Testis (tissue), 2 donors: ENCODE measurements at regions not wholly inside any gene's neighbourhood (a gene's known extent, or its start where the extent isn't known, plus 50 kb on each side); places are given as distances from the start of the nearest gene placed in this dataset.

ENCODE experiments used
- POLR2A ChIP-seq: fragments of 450-650 bp; IDR thresholded peaks from one replicate; pipeline ENCODE4 v1.6.1; 2017; ENCODE audit warnings: antibody characterized with exemption, mild to moderate bottlenecking, moderate library complexity
- TF ChIP-seq, protein P1 (sequence below), 3 experiments: fragments of 450-650 bp in 2 of 3; fragments of 200-600 bp in 1 of 3; sonication (generic) in 1 of 3; IDR thresholded peaks; one replicate each; pipeline ENCODE4 v1.5.1; 2016 to 2019; ENCODE audit warnings: antibody characterized with exemption in 3 of 3, mild to moderate bottlenecking in 2 of 3, moderate library complexity in 1 of 3

DNA sequence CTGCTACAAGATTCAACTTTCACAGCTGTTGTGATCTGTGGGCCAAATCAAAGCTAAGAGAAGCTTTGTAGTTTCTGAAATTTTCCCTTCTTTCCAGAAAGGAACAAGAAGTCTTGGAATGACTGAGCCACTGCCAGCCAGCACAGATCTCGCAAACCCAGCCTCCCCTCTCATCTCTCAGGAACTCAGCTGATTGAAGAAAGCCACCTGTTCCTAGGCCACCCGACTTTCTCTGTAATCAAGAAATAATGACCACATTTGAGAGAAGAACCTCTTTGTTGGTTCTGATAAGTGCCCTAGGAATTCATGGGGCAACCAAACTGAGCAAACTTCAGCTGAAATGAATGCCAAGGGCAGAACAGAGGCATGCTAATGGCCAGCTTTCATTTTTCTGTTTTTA lies 61.7 kb downstream of the HDGFL1 start:
- TF ChIP-seq, protein P1, sequence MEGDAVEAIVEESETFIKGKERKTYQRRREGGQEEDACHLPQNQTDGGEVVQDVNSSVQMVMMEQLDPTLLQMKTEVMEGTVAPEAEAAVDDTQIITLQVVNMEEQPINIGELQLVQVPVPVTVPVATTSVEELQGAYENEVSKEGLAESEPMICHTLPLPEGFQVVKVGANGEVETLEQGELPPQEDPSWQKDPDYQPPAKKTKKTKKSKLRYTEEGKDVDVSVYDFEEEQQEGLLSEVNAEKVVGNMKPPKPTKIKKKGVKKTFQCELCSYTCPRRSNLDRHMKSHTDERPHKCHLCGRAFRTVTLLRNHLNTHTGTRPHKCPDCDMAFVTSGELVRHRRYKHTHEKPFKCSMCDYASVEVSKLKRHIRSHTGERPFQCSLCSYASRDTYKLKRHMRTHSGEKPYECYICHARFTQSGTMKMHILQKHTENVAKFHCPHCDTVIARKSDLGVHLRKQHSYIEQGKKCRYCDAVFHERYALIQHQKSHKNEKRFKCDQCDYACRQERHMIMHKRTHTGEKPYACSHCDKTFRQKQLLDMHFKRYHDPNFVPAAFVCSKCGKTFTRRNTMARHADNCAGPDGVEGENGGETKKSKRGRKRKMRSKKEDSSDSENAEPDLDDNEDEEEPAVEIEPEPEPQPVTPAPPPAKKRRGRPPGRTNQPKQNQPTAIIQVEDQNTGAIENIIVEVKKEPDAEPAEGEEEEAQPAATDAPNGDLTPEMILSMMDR (IDR thresholded peaks at IDR 0.05), result no peak
- TF ChIP-seq POLR2A, result no peak
